GM12891 (cell line): ENCODE measurements at regions not wholly inside any gene's neighbourhood (a gene's known extent, or its start where the extent isn't known, plus 50 kb on each side); places are given as distances from the start of the nearest gene placed in this dataset.

Source experiments
- POLR2A ChIP-seq: IDR thresholded peaks from 2 replicates; pipeline ENCODE4 v1.6.1; 2011; ENCODE audit warnings: low read depth, low read length, control low read depth
- TAF1 ChIP-seq: IDR thresholded peaks from 2 replicates; pipeline ENCODE4 v1.6.1; 2011; ENCODE audit warnings: low read depth, low read length, control low read depth

GRCh38 chr2:150812664-150813367 is 325.3 kb upstream of the RND3 start:
- TF ChIP-seq POLR2A (no peak), TAF1 (no peak)
